ENCODE measurements at regions not wholly inside any gene's neighbourhood (a gene's known extent, or its start where the extent isn't known, plus 50 kb on each side); places are given as distances from the start of the nearest gene placed in this dataset.
A peak's percentile ranks its signal among the peaks of the same experiment; 100 is the strongest.

GRCh38 chr12:127539226-127539858 is 727.6 kb upstream of the TMEM132C start:
- DNase-seq, result no peak

- no peak for DNase-seq
These were observed 724.6 kb upstream of the TMEM132C start for GRCh38 chr12:127542391-127542790.

- DNase-seq, result no peak
These were observed 724.0 kb upstream of the TMEM132C start for GRCh38 chr12:127542931-127543330.

DNA sequence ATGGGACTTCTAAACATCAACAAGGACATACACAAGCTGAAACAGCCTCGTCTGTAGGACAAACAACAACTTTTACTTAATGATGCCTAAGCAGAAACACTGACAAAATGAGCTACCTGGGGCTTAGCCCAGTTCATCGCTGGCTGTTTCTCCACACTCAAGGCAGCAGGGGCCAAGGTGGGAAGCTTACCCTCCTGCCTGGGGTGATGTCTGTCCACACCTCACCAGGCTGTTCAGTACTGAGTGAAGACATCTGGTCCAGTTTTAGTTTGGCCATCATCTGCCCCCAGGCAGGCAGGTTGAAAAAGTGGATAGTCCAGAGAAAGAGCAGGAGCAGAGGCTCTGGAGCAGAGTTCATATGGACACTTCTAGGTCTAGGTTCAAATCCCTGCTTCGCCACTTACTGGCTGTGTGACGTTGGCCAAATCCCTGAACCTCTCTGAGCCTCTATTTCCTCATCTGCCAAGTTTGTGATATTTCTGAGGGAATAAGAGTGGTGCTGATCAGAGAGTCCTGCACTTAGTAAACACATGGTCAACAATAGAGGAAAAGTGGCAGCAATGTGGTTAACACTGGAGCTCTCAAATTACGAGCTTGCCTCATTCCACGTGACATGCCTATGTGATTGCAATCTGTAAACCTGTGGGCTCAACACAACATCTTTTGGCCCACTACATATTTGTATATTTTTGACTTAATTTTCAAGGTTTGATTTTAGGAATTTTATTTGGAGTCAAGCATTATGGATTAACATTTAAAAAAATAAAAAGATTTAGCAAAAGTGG is 720.1 kb upstream of the TMEM132C start:
- DNase-seq, result no peak

DNA sequence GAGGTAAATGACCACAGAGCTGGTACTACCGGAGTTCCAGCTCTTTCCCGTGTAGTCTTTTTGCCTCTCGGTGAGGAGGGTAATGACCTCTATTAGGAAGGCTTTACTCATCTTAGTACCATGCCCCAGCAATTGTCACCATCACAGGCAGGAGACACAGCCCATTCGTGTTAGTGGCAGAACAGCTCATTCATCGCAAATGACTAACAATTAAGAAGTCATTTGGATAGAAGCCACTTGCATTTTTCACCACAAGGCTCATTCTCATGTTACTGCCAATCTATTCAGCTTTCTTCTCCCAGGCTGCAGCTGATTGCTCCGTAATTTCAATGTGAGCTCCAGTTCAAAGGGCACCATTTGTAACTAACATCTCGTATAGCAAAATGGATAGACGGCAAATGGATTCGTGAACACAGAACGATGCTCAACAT is 718.8 kb upstream of the TMEM132C start:
- no peak for DNase-seq

DNA sequence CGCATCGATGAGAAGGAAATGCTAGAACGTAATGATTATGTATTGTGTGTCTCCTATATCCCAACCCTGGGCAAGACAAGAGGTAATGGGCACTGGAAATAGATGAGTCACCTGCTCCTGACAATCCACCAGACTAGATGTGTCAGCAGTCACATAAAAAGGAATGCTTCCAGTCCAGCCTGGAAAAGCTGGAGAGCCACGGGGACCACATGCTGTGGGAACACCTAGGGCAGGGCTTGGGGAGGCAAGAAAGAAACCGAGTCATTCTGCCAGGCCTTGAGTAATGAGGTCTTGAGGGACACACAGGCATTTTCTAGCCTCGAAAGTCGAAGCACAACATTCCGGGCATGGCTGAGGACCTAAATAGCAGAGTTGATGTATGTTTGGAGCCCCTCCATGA is 716.7 kb upstream of the TMEM132C start:
- no peak for DNase-seq

DNA sequence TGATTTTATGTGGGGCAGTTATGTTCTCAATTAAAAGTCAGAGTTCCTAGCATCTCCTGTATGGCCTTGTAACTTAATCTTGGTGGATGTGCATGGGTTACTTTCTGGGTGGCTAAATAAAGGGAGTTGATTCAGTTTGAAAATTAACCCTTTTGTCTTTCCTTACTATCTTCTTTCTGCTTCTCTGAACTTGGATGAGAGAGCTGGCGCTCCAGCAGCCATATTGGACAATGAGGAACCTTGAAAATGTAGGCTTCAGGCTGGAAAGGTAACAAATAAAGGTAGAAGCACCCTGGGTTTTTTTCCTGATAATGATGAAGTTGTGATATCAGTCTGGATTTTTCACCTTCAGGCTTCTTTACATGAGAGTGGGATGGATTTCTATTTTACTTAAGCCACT is 714.1 kb upstream of the TMEM132C start:
- no peak for DNase-seq

GRCh38 chr12:127555071-127555470 is 711.9 kb upstream of the TMEM132C start:
- no peak for DNase-seq

DNA sequence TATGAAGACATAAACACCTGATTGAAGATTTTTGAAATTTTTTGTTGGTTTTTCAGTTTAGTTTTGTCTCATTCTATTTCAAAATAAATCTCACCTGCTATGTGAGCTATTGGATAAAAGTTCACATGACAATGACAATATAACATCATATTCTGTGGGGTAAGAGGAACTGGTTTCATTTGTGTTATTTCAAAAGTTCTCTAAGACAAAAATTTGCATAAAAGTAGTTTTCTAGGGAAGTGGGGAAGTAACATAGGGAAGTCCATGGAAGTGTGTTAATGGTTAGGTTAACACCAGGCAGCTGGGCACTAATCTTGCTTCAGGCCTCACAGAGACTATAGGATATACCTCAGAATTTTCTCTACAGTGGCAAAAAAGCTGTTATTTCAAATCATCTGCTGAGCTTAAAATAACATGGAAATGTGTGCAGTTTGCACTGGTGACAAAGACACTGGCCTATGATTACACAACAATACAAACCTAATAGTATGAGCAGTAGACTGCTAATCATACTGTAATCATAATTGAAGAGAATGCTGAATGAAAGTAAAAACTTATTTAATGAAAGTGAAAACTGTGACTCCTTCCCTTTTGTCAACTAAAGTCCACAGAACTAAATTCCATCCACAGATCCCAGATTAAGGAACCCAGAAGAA is 710.6 kb upstream of the TMEM132C start:
- DNase-seq, result no peak

DNA sequence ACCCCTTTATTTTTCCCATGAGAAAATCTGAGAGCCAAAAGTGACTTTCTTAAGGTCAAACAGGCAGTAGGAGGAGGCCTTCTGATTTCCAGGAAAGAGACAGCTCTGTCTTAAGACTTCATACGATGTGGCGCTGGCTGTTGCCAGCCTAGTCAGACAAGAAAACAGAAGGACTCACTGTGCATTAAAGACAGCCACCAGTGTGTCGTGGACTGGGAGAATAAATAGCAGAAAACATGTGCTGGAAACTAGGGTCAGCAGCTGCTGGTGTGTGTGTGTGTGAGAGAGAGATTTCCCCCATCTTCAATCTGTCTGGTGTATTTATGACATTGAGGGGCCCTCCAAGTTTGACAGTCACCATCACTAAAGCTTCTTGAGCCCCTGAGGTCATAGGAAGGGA is 708.6 kb upstream of the TMEM132C start:
- DNase-seq, result no peak

DNA sequence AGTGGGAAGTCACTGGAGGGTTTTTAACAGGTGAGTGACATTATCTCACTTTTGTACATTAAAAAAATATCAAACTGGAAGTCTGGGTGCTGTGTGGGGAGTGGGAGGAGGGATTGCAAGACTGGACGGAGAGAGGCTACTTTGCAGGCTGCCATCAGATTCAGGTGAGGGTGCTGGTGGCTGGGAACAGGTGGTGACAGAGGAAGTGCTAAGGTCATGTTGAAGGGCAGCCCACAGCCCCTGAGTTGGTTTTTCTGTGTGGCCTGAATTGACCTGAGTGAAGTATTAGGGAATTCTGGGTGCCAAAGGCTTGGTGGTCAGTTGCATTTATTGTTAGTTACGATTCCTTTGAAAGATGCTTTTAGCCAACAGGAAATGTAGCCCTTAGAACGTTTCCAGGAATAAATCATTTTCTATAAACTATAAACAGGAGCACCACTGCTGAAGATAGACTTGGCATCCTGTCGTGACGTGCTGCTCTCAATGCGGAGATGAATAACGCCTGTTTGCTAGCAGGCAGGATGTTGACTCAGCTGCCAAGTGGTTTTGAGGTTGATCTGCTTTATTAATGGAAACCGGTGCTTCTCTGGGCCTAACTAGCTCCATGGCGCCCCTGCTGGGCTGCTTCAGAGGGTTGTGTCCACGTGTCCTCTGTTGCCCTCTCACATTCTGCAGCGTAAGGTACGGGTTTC is 707.5 kb upstream of the TMEM132C start:
- DNase-seq, result peak; percentile 67

DNA sequence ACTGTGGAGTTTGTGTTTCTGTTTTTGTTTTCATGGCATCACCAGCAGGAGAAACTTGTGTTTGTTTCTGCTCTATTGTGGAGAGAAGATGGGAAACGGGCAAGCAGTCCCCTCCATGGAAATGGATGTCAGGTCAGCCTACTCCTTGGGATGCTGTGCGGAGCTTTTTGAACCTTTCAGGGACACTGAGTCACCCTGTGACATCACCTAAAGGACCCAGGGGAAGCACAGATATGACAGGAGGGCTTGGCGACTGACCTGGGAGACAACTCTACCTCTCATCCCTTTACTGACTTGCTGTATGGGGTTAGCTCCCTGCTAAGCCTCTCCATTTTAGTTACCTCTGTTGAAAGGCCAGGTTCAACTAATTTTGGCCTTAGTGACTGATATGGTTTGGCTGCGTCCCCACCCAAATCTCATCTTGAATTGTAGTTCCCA is 706.9 kb upstream of the TMEM132C start:
- no peak for DNase-seq

- DNase-seq, result no peak
These were observed 704.2 kb upstream of the TMEM132C start for GRCh38 chr12:127562816-127563215.

DNA sequence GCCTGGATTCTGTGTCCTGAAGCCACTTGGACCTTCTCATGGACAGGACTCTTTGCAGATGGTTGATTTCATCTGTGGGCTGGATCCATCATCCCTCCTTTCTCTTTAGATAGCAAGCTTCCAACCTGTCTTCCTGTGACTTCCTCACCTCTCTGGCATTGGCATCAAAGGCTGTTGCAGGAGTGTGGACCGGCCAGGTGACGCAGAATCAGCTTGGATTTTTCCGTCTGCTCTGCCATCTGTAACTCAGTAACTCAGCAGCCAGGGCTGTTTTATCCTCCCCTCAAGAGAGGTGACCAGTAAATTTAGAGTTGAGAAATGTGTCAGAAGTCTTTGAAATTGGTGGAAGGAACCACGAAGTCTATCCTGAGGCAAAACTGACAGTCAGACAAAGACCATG is 701.7 kb upstream of the TMEM132C start:
- no peak for DNase-seq

GRCh38 chr12:127567531-127567930 is 699.4 kb upstream of the TMEM132C start:
- DNase-seq, result no peak

DNA sequence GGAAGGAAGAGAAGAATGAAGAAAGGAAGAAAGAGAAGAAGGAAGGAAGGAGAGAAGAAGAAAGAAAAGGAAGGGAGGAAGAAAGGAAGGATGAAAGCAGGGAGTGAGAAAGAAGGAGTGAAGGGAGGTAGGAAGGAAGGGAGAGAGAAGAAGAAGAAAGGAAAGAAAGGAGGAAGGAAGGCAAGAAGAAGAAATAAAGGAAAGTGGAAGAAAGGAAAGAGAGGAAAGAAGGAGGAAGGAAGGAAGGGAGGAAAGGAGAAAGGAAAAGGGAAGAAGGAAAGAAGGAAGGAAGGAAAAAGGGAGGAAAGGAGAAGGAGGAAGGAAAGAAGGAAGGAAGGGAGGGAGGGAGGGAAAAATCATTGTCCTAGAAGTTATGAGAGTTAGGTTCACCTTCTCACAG is 696.6 kb upstream of the TMEM132C start:
- no peak for DNase-seq

DNA sequence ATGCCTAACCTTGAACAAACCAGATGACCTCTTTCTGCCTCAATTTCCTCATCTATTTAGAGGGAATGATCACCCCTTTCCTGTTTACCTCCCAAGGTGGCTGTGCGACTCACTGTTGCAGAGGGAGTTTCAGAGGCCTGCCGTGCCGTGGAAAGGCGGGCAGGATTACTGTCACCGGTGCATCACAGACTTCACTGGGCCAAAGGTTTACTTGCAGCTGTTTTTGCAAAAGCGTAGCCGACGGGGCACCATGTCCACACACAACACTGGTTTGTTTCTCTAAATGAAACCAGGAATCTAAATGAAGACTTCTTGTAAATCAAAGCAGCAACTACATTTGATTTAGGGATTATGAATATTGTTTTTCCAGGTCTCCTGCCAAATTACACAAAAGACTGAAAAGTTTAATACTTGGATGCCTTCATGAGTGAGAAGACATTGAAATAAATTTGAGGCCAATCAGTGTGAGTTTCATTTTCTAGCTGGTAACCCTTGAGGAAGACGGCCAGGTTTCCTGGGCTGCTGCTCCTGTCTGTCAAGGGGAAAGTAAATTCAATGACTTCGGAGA is 696.1 kb upstream of the TMEM132C start:
- no peak for DNase-seq

- no peak for DNase-seq
These were observed 695.4 kb upstream of the TMEM132C start for GRCh38 chr12:127571578-127571977.

DNA sequence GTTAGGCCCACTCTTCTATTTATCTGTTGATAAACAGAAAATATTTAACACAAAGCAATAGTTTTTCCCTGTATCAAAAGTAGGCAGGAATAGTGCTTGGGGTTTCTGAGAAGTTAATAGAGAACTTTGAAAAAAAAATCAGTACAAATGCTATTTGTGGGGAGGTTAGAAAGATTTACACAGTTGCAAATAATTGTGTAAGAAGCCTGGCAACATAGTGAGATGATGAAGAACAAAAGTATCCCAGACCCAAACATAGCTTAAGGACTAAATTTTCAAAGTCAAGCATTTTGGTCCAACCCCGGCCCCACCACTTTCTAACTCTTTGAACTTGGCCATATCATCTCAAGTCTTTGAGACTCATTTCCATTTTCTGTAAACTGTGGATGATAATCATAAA is 687.5 kb upstream of the TMEM132C start:
- DNase-seq, result no peak

DNA sequence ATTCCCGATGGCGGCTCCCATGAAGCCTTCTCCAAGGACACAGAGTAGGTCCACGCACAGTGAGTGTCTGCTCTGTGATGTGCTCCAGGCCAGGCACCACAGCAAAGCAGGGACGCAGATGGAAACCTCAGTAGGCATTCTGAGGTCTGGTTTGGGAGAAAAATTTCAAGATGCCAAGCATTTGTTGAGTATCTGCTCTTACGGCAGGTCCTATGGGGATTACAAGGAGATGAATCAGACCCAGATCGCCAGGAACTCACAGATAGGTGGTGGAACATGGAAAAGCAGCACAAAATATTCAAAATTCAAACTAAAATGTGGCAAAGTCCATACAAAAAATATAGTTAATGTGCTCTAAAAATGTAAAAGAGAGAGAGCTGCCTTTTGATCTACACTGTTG is 684.9 kb upstream of the TMEM132C start:
- DNase-seq, result no peak

DNA sequence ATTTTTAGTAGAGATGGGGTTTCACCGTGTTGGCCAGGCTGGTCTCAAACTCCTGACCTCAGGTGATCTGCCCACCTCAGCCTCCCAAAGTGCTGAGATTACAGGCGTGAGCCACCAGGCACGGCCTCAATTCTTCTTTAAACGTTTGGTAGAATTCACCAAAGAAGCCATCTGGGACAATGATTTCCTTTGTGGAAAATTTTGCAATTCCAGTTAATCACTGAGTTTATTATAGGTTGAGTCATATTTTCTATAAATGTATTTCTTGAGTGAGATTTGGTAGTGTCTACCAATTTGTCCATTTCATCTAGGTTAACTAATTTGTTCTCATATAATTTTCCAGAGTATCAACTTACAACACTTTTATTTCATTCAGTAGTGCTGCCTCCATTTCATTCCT is 683.9 kb upstream of the TMEM132C start:
- DNase-seq, result no peak

DNA sequence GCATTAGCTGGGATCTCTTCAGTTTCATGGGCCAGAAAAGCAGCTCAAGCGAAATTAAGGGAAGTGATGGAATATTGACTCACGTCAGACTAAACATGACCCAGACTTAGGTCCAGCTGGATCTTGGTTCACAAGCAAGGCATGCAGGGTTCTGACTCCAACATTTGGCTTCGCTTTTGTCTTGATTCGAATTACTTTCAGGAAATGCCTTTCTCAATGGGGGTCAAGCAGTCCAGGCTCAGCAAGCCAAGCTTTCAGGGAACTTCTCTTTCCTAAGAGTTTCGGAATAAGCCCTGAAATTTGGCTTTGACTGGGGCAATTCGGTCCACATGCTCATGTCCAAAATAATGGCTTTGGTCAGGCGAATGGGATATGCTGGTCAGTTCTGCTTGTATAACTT is 678.7 kb upstream of the TMEM132C start:
- DNase-seq, result no peak

GRCh38 chr12:127589541-127589940 is 677.4 kb upstream of the TMEM132C start:
- DNase-seq, result no peak

Measured in hematopoietic multipotent progenitor cell treated with erythropoietin and hydrocortisone succinate and interleukin-3 and kit ligand, for 6 days (in vitro differentiated cells).